ENCODE measurements at regions not wholly inside any gene's neighbourhood (a gene's known extent, or its start where the extent isn't known, plus 50 kb on each side); places are given as distances from the start of the nearest gene placed in this dataset.

DNA sequence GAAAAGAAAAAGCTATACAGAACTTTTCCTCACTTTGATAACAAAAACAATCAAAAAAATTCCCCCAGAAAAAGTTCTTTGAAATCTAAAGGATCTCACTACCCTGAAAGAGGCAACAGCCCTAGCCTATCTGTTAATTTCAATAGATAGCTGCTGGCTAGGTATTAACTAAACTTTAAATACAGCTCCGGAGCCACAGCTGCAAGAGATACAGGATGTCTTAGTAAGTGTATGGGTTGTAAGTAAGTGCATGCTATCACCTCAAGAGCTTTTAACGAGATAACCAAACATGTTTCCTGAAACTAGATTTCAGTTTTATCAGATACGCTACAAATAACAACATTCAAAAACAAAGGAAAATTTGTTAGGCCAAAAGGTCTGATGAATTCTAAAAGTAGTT, 148.4 kb downstream of the KLF12 start:
- H3K4me3 ChIP-seq, result no peak overlapping the region
- no peaks in the 10 kb centered on the region for H3K4me1 ChIP-seq (ENCODE audit: insufficient read depth)
- no peak for DNase-seq
- WGBS, 3 donors, result 86 to 91% (median 90%) methylated on average over 3 of the region's 3 CpGs
- H3K36me3 ChIP-seq, result no peaks in the 10 kb centered on the region
- TF ChIP-seq, protein P1, sequence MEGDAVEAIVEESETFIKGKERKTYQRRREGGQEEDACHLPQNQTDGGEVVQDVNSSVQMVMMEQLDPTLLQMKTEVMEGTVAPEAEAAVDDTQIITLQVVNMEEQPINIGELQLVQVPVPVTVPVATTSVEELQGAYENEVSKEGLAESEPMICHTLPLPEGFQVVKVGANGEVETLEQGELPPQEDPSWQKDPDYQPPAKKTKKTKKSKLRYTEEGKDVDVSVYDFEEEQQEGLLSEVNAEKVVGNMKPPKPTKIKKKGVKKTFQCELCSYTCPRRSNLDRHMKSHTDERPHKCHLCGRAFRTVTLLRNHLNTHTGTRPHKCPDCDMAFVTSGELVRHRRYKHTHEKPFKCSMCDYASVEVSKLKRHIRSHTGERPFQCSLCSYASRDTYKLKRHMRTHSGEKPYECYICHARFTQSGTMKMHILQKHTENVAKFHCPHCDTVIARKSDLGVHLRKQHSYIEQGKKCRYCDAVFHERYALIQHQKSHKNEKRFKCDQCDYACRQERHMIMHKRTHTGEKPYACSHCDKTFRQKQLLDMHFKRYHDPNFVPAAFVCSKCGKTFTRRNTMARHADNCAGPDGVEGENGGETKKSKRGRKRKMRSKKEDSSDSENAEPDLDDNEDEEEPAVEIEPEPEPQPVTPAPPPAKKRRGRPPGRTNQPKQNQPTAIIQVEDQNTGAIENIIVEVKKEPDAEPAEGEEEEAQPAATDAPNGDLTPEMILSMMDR (IDR thresholded peaks at IDR 0.05), result no peak
- TF ChIP-seq POLR2A (IDR thresholded peaks at IDR 0.05), result no peak
- TF ChIP-seq EP300 (IDR thresholded peaks at IDR 0.05), result no peak
- H3K27ac ChIP-seq, result no peak overlapping the region
- intact Hi-C loops (cut with DNase I), result no loop called here
- H3K27me3 ChIP-seq, result no peaks in the 10 kb centered on the region
- H3K9me3 ChIP-seq, result no peaks in the 10 kb centered on the region

DNA sequence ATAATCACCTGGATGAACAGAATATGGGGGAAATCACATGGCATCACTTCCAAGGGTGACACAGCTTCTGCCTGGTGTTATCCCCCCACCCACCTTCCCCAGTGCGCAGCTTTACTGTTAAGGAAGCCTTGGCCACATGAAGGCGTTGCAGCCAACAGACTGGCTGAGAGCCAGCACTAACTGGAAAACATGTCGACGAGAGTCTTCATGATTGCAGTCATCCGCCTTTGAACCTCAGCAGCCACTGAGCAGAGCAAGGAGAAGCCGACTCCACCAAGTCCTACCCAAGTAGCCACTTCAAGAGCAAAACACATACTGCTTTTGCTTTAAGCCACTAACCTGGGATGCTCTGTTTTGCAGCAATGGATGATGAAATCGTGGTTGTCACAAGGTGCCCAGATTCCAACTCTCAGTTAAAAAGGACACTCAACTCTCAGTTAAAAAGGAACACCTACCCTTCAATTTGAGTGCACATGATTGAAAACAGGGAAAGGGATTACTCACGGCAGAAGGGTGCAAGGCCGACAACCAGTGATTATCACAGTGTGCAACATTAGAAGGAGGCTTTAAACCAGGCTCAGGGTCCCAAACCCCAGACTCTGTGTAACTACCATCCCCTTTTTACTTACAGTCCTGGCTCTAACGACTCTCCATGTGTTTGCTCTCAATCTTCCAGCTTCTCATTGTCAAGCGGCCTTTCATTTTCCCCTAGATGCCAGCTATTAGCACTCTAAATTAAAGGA, 149.1 kb downstream of the KLF12 start:
- H3K27ac ChIP-seq, result no peak overlapping the region
- H3K36me3 ChIP-seq, result no peaks in the 10 kb centered on the region
- no peak for TF ChIP-seq POLR2A (IDR thresholded peaks at IDR 0.05)
- no peak for TF ChIP-seq EP300 (IDR thresholded peaks at IDR 0.05)
- TF ChIP-seq, protein P1 (IDR thresholded peaks at IDR 0.05), result no peak
- intact Hi-C loops (cut with DNase I), result no loop called here
- no peaks in the 10 kb centered on the region for H3K9me3 ChIP-seq
- H3K4me1 ChIP-seq (ENCODE audit: insufficient read depth), result no peaks in the 10 kb centered on the region
- DNase-seq, result no peak
- no peaks in the 10 kb centered on the region for H3K27me3 ChIP-seq
- H3K4me3 ChIP-seq, result no peak overlapping the region
- 88 to 93% (median 89%) methylated on average over 11 of the region's 11 CpGs for WGBS, 3 donors

DNA sequence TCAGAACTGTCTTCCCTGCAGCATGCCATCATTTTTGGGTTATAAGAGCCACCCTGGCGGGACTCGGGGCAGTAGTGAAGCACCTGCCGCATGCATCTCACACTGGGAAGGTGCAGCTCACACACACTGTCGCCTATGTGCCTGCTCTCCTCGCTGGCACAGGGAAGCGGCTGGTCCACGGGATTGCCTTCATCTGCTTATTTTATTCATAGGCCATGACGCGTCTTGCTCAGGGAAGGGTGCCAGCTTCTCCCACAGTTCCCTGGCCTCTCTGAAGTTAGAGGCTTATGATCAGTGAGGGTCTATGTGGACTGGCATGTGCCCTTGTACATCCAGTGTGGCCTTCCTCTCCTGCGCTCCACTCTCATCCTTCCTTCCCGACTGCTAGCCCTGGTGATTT, 150.0 kb downstream of the KLF12 start:
- H3K4me1 ChIP-seq (ENCODE audit: insufficient read depth), result no peaks in the 10 kb centered on the region
- WGBS, 3 donors, result 88 to 97% (median 93%) methylated on average over 11 of the region's 11 CpGs
- no peaks in the 10 kb centered on the region for H3K9me3 ChIP-seq
- DNase-seq, result no peak
- H3K36me3 ChIP-seq, result no peaks in the 10 kb centered on the region
- no peak overlapping the region for H3K27ac ChIP-seq
- no peaks in the 10 kb centered on the region for H3K27me3 ChIP-seq
- H3K4me3 ChIP-seq, result no peak overlapping the region
- TF ChIP-seq POLR2A (IDR thresholded peaks at IDR 0.05) (no peak), EP300 (IDR thresholded peaks at IDR 0.05) (no peak)
- TF ChIP-seq, protein P1 (IDR thresholded peaks at IDR 0.05), result no peak
- intact Hi-C loops (cut with DNase I), result no loop called here

DNA sequence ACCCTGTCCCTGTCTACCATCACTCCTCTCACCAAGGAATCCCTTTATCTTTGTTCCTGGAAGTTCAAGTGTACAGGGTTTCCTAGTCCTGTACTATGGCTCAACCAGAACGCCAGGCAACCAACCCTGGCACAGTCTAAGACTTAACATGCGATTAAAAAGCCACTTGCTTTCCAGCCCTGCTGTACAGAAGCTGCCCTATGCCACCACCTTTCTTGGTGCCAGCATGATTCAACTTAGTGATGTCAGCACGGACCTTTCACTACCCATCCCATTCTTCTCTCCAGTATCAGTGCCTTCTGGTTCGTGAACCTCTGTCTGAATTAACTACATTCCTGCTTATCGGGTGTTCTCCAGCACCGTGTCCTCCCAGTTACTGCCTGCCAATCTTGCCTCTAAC, 151.1 kb downstream of the KLF12 start:
- intact Hi-C loops (cut with DNase I), result no loop called here
- H3K36me3 ChIP-seq, result no peaks in the 10 kb centered on the region
- WGBS, 3 donors, result 59 to 76% (median 66%) methylated on average over 6 of the region's 6 CpGs
- no peak overlapping the region for H3K4me3 ChIP-seq
- DNase-seq, result no peak
- H3K27me3 ChIP-seq, result no peaks in the 10 kb centered on the region
- H3K4me1 ChIP-seq (ENCODE audit: insufficient read depth), result no peaks in the 10 kb centered on the region
- H3K9me3 ChIP-seq, result no peaks in the 10 kb centered on the region
- TF ChIP-seq EP300 (IDR thresholded peaks at IDR 0.05) (no peak), POLR2A (IDR thresholded peaks at IDR 0.05) (no peak)
- TF ChIP-seq, protein P1 (IDR thresholded peaks at IDR 0.05), result no peak
- H3K27ac ChIP-seq, result no peak overlapping the region

Measured in ovary (tissue), 7 donors.